Ureter (tissue), 1 donor: ENCODE measurements at regions not wholly inside any gene's neighbourhood (a gene's known extent, or its start where the extent isn't known, plus 50 kb on each side); places are given as distances from the start of the nearest gene placed in this dataset.
A peak's percentile ranks its signal among the peaks of the same experiment; 100 is the strongest.
"Not testable (repeated sequence)": the region's sequence is repeated elsewhere in the genome, so short reads cannot be mapped to it uniquely, and the experiment has no call there.

Source experiments
- DNase-seq: peaks from one replicate; pipeline ENCODE4 v3.0.0-alpha.2; 2020; ENCODE audit warnings: low spot score
- donor health status: DM: yes; HTN: yes; CAD: no.

GRCh38 chr12:29961231-29961630 is 177.5 kb upstream of the TMTC1 start:
- no peak for DNase-seq

GRCh38 chr12:29960122-29960521 is 176.4 kb upstream of the TMTC1 start:
- DNase-seq: no peak

- no peak for DNase-seq
These were observed 174.1 kb upstream of the TMTC1 start for GRCh38 chr12:29957835-29958234.

GRCh38 chr12:29945904-29946303 is 162.2 kb upstream of the TMTC1 start:
- DNase-seq: no peak

GRCh38 chr12:29944269-29945000 is 160.7 kb upstream of the TMTC1 start:
- no peak for DNase-seq

- no peak for DNase-seq
These were observed 159.9 kb upstream of the TMTC1 start for GRCh38 chr12:29943683-29944082.

GRCh38 chr12:29940811-29941210 is 157.1 kb upstream of the TMTC1 start:
- DNase-seq: no peak

GRCh38 chr12:29930503-29930902 is 146.8 kb upstream of the TMTC1 start:
- no peak for DNase-seq

- no peak for DNase-seq
These were observed 145.6 kb upstream of the TMTC1 start for GRCh38 chr12:29929295-29929694.

GRCh38 chr12:29921307-29921706 is 137.6 kb upstream of the TMTC1 start:
- no peak for DNase-seq

GRCh38 chr12:29908157-29908556 is 124.4 kb upstream of the TMTC1 start:
- no peak for DNase-seq

- no peak for DNase-seq
These were observed 123.7 kb upstream of the TMTC1 start for GRCh38 chr12:29907461-29907860.

GRCh38 chr12:29902043-29902442 is 118.3 kb upstream of the TMTC1 start:
- no peak for DNase-seq

GRCh38 chr12:29901585-29901984 is 117.8 kb upstream of the TMTC1 start:
- DNase-seq: no peak

- no peak for DNase-seq
These were observed 115.6 kb upstream of the TMTC1 start for GRCh38 chr12:29899212-29899931.

GRCh38 chr12:29895966-29896365 is 112.2 kb upstream of the TMTC1 start:
- no peak for DNase-seq

GRCh38 chr12:29893002-29893401 is 109.3 kb upstream of the TMTC1 start:
- DNase-seq: no peak

GRCh38 chr12:29891792-29892191 is 108.0 kb upstream of the TMTC1 start:
- DNase-seq: no peak

GRCh38 chr12:29889737-29890136 is 106.0 kb upstream of the TMTC1 start:
- peak; percentile 54 for DNase-seq

- DNase-seq: no peak
These were observed 105.0 kb upstream of the TMTC1 start for GRCh38 chr12:29888777-29889176.

- DNase-seq: not testable (repeated sequence)
These were observed 101.2 kb upstream of the TMTC1 start for GRCh38 chr12:29884957-29885356.

GRCh38 chr12:29883941-29884554 is 100.3 kb upstream of the TMTC1 start:
- DNase-seq: no peak

- DNase-seq: no peak
These were observed 99.8 kb upstream of the TMTC1 start for GRCh38 chr12:29883525-29883924.
